H1 (cell line): ENCODE measurements at regions not wholly inside any gene's neighbourhood (a gene's known extent, or its start where the extent isn't known, plus 50 kb on each side); places are given as distances from the start of the nearest gene placed in this dataset.

Experiments used
- CTCF ChIA-PET: fragments of 300-600 bp; sonication (Branson Sonifier 250); formaldehyde crosslinking; loops from one replicate; lab custom pipeline; 2021; ENCODE audit not compliant: partially characterized antibody; lab: Charles Lee
- POLR2A ChIA-PET: fragments of 300-600 bp; sonication (Branson Sonifier 250); formaldehyde crosslinking; loops from one replicate; lab custom pipeline; 2021; ENCODE audit warnings: inconsistent platforms; ENCODE audit not compliant: partially characterized antibody; lab: Charles Lee
- DNase-seq, 2 experiments: peaks; one replicate each; pipeline versions ENCODE4 v3.0.0 to v3.0.0-alpha.2; 2010 to 2022; ENCODE audit warnings: low spot score in 2 of 2, low read depth in 1 of 2, mixed read lengths in 1 of 2
- FAIRE-seq: peaks from 2 replicates; lab custom pipeline; 2011; peaks lifted over from hg19 to GRCh38; lab: Jason Lieb, UNC
- H2AFZ ChIP-seq: 2 replicates; pipeline ENCODE4 v1.8.1; 2012; ENCODE audit warnings: low read length, inconsistent platforms
- H2AK5ac ChIP-seq: 2 replicates; pipeline ENCODE4 v1.6.1; 2013; ENCODE audit warnings: low read depth, low read length
- H2BK120ac ChIP-seq: replicated peaks from 2 replicates; pipeline ENCODE3; 2013; ENCODE audit warnings: low read depth, low read length, inconsistent platforms
- H2BK12ac ChIP-seq: 2 replicates; pipeline ENCODE4 v1.6.1; 2013; ENCODE audit warnings: low read depth, low read length
- H2BK15ac ChIP-seq: 2 replicates; pipeline ENCODE4 v1.6.1; 2013; ENCODE audit warnings: low read length
- H2BK20ac ChIP-seq: 2 replicates; pipeline ENCODE4 v1.6.1; 2013; ENCODE audit warnings: low read length
- H2BK5ac ChIP-seq: 2 replicates; pipeline ENCODE4 v1.6.1; 2013; ENCODE audit warnings: low read depth, low read length
- H3K14ac ChIP-seq: 2 replicates; pipeline ENCODE4 v1.6.1; 2013; ENCODE audit warnings: inconsistent platforms; ENCODE audit not compliant: insufficient read length
- H3K18ac ChIP-seq: 2 replicates; pipeline ENCODE4 v1.6.1; 2013; ENCODE audit warnings: low read length; ENCODE audit errors: extremely low read depth
- H3K23ac ChIP-seq: 2 replicates; pipeline ENCODE4 v1.6.1; 2013; ENCODE audit warnings: inconsistent platforms; ENCODE audit not compliant: insufficient read length
- H3K23me2 ChIP-seq: 2 replicates; pipeline ENCODE4 v1.6.1; 2013; ENCODE audit warnings: low read depth, low read length
- H3K27ac ChIP-seq: 2 replicates; pipeline ENCODE4 v1.6.1; 2011; ENCODE audit warnings: low read depth, low read length, inconsistent platforms
- H3K27me3 ChIP-seq, 4 experiments: replicated peaks in 1 of 4; 1 replicate in 1 of 4; 2 replicates in 3 of 4; pipeline versions ENCODE4 v1.6.1 to v1.8.1; 2011 to 2013; ENCODE audit warnings: low read length in 3 of 4, mild to moderate bottlenecking in 3 of 4, inconsistent platforms in 2 of 4, mixed read lengths in 2 of 4, moderate library complexity in 1 of 4; ENCODE audit not compliant: control insufficient read depth in 3 of 4, insufficient read depth in 3 of 4; ENCODE audit errors: extremely low read depth in 1 of 4
- H3K36me3 ChIP-seq, 4 experiments: 2 replicates each; pipeline versions ENCODE4 v1.6.1 to v1.8.1; 2011 to 2013; ENCODE audit warnings: mild to moderate bottlenecking in 4 of 4, low read length in 3 of 4, moderate library complexity in 2 of 4, control low read depth in 1 of 4, inconsistent platforms in 1 of 4; ENCODE audit not compliant: insufficient read depth in 4 of 4, control insufficient read depth in 2 of 4
- H3K4ac ChIP-seq: replicated peaks from 2 replicates; pipeline ENCODE3; 2013; ENCODE audit warnings: low read length, low read depth, mixed read lengths, inconsistent platforms; ENCODE audit not compliant: insufficient read length
- H3K4me1 ChIP-seq, 4 experiments: replicated peaks in 1 of 4; 1 replicate in 1 of 4; 2 replicates in 3 of 4; pipeline versions ENCODE4 v1.6.1 to v1.8.1; 2011 to 2013; ENCODE audit warnings: low read length in 3 of 4, inconsistent platforms in 2 of 4, mixed read lengths in 1 of 4; ENCODE audit not compliant: insufficient read depth in 4 of 4, control insufficient read depth in 3 of 4
- H3K4me2 ChIP-seq, 2 experiments: 2 replicates each; pipeline versions ENCODE4 v1.6.1 to v1.8.1; 2011 to 2013; ENCODE audit warnings: low read depth in 2 of 2, low read length in 2 of 2, control low read depth in 1 of 2, inconsistent platforms in 1 of 2, mild to moderate bottlenecking in 1 of 2; ENCODE audit not compliant: insufficient read depth in 1 of 2
- H3K4me3 ChIP-seq, 4 experiments: fragments of 200-600, 300-600 bp in 1 of 4; sonication (generic), shearing (Covaris generic), sonication (Bioruptor Twin) in 1 of 4; 2 replicates each; pipeline versions ENCODE4 v1.5.1 to v1.8.1; 2011 to 2016; ENCODE audit warnings: low read length in 4 of 4, low read depth in 3 of 4, control low read depth in 2 of 4, inconsistent platforms in 2 of 4, mild to moderate bottlenecking in 2 of 4, mixed read lengths in 1 of 4, moderate library complexity in 1 of 4; ENCODE audit not compliant: insufficient read depth in 2 of 4; ENCODE audit errors: extremely low read depth in 1 of 4
- H3K56ac ChIP-seq: replicated peaks from 2 replicates; pipeline ENCODE3; 2013; ENCODE audit warnings: low read depth, mild to moderate bottlenecking, mixed read lengths, low read length, inconsistent platforms; ENCODE audit not compliant: insufficient read length
- H3K79me1 ChIP-seq: 2 replicates; pipeline ENCODE4 v1.6.1; 2013; ENCODE audit warnings: low read depth, low read length, control low read depth
- H3K79me2 ChIP-seq, 2 experiments: 2 replicates each; pipeline versions ENCODE4 v1.6.1 to v1.8.1; 2012 to 2013; ENCODE audit warnings: low read length in 2 of 2, mild to moderate bottlenecking in 2 of 2, inconsistent platforms in 1 of 2; ENCODE audit not compliant: insufficient read depth in 2 of 2, control insufficient read depth in 1 of 2
- H3K9ac ChIP-seq, 4 experiments: replicated peaks in 1 of 4; 1 replicate in 1 of 4; 2 replicates in 3 of 4; pipeline versions ENCODE4 v1.6.1 to v1.8.1; 2011 to 2013; ENCODE audit warnings: low read depth in 3 of 4, low read length in 3 of 4, control low read depth in 2 of 4, mild to moderate bottlenecking in 2 of 4, moderate library complexity in 2 of 4, inconsistent platforms in 1 of 4; ENCODE audit errors: extremely low read depth in 1 of 4
- H3K9me3 ChIP-seq, 2 experiments: 2 replicates each; pipeline versions ENCODE4 v1.6.1 to v1.8.1; 2012 to 2013; ENCODE audit warnings: mild to moderate bottlenecking in 2 of 2, moderate library complexity in 2 of 2, control low read depth in 1 of 2, inconsistent platforms in 1 of 2, low read depth in 1 of 2, low read length in 1 of 2, mixed read lengths in 1 of 2; ENCODE audit not compliant: insufficient read depth in 2 of 2
- H4K20me1 ChIP-seq, 2 experiments: replicated peaks in 1 of 2; 2 replicates each; pipeline versions ENCODE3 to v1.8.1; 2011 to 2013; ENCODE audit warnings: inconsistent platforms in 2 of 2, low read length in 2 of 2, mild to moderate bottlenecking in 1 of 2; ENCODE audit not compliant: insufficient read depth in 2 of 2, control insufficient read depth in 1 of 2
- H4K5ac ChIP-seq: 2 replicates; pipeline ENCODE4 v1.6.1; 2013; ENCODE audit warnings: low read length, low read depth, mixed read lengths, inconsistent platforms; ENCODE audit not compliant: insufficient read length
- H4K8ac ChIP-seq: 2 replicates; pipeline ENCODE4 v1.8.0; 2013; ENCODE audit warnings: mild to moderate bottlenecking, moderate library complexity, low read length, inconsistent platforms; ENCODE audit not compliant: insufficient read depth; ENCODE audit errors: extremely low read depth
- H4K91ac ChIP-seq: replicated peaks from 2 replicates; pipeline ENCODE3; 2013; ENCODE audit warnings: low read length, mixed read lengths, inconsistent platforms; ENCODE audit not compliant: insufficient read length
- CBX8 ChIP-seq: fragments of 300-800, 300-1000 bp; sonication (generic); IDR thresholded peaks from 2 replicates; pipeline ENCODE4 v1.7.1; 2016; ENCODE audit warnings: low read depth, low read length, borderline replicate concordance
- EZH2 ChIP-seq: fragments of 200-600 bp; sonication (generic); IDR thresholded peaks from 2 replicates; pipeline ENCODE4 v1.7.1; 2012; ENCODE audit warnings: low read depth, mild to moderate bottlenecking, moderate library complexity, low read length, inconsistent platforms; ENCODE audit not compliant: severe bottlenecking
- RBBP5 ChIP-seq: IDR thresholded peaks from 2 replicates; pipeline ENCODE4 v1.7.1; 2012; ENCODE audit warnings: low read depth, mild to moderate bottlenecking, inconsistent platforms, low read length, moderate library complexity, borderline replicate concordance
- SUZ12 ChIP-seq: fragments of 200-600 bp; sonication (generic); IDR thresholded peaks from 2 replicates; pipeline ENCODE4 v1.6.1; 2012; ENCODE audit warnings: mild to moderate bottlenecking, inconsistent platforms, low read length, moderate library complexity, mixed read lengths
- TCF12 ChIP-seq: IDR thresholded peaks from 2 replicates; pipeline ENCODE4 v1.6.1; 2011; ENCODE audit warnings: low read depth, mild to moderate bottlenecking, low read length
- TEAD4 ChIP-seq: IDR thresholded peaks from 2 replicates; pipeline ENCODE4 v1.6.1; 2012; ENCODE audit warnings: low read depth, low read length, inconsistent platforms, mixed read lengths
- WGBS, 2 experiments: shearing (Covaris generic) in 1 of 2; methylation state at CpG; one replicate each; pipeline versions ENCODE4 v1.1.6 to v1.1.7; 2013 to 2015; ENCODE audit warnings: low lambda C conversion rate in 2 of 2, mixed read lengths in 2 of 2, inconsistent platforms in 1 of 2, low coverage in 1 of 2, missing lambda C conversion rate in 1 of 2; ENCODE audit not compliant: insufficient replicate concordance in 2 of 2, insufficient coverage in 1 of 2, insufficient read length in 1 of 2; ENCODE audit errors: extremely low coverage in 1 of 2, missing lambda C conversion rate in 1 of 2; 5-methylcytosine and 5-hydroxymethylcytosine counted together
- TF ChIP-seq, protein P1 (sequence below): IDR thresholded peaks from 2 replicates; pipeline ENCODE4 v1.6.1; 2011; ENCODE audit warnings: low read length, improper control_type of control experiment

DNA sequence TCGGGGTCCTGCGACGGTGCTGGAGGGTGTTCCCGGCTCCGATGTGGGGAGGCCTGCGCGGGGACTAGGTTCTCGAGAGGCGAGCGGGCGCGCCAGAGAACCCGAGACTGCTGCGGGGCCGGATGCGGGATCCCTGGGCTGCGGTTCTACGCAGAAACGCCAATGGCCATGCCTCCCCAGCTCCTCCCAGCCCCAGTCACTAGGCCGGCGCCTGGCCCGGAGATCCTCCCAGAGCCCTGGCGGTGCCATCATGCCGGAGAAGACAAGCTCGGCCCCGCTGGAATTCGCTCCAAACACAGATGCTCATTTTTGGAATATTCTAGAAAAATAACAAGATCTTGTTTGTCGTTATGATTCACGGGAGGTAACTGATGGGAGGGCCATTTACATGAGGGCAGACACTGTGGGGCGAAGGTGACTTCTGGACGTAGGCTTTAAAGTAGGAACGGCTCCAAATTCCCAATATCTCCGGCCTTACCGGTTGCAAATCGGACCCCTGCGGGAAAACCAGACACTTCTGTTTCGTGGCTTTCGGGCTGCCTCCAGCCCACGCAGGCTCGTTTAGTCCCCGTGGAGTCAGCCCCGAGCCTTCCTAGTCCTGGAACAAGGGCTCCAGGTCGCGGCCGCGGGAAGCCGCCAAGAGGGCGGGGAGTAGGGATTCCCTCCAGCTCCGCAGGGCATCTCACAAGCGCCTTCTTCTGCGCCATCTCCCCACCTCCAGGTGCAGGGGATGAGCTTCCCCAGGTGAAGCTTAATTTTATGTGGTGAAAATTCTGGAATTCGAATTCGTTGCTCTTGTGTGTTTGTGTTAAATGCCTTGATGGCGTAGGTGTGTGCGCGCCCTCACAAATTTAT, 74.8 kb upstream of the POLG start:
- TF ChIP-seq EZH2 (peak; percentile 85), TCF12 (0 out of 2 replicates have a peak, but pooled peaks have one; percentile 4), SUZ12 (peak; percentile 91), CBX8 (peak; percentile 54; the same call in 1 of the 2 replicates), TEAD4 (no peak), RBBP5 (no peak)
- TF ChIP-seq, protein P1, sequence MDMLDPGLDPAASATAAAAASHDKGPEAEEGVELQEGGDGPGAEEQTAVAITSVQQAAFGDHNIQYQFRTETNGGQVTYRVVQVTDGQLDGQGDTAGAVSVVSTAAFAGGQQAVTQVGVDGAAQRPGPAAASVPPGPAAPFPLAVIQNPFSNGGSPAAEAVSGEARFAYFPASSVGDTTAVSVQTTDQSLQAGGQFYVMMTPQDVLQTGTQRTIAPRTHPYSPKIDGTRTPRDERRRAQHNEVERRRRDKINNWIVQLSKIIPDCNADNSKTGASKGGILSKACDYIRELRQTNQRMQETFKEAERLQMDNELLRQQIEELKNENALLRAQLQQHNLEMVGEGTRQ = no peak
- Histone ChIP-seq H3K36me3 (no peaks in the 10 kb centered on the region; a peak in 1 of 8 replicates), H3K4ac (no peak overlapping the region), H2AK5ac (no peak overlapping the region), H4K8ac (no peak overlapping the region), H2BK120ac (no peak overlapping the region), H3K79me1 (no peaks in the 10 kb centered on the region), H4K20me1 (peaks cover 7 to 13% of the 10 kb centered on the region in 2 experiments), H3K27me3 (peaks cover 79 to 98% (median 98%) of the 10 kb centered on the region in 4 experiments), H3K23ac (no peak overlapping the region), H2BK5ac (no peak overlapping the region), H2BK12ac (no peak overlapping the region), H4K91ac (no peak overlapping the region), H3K4me1 (peaks cover 13 to 67% (median 41%) of the 10 kb centered on the region in 4 experiments), H3K27ac (no peak overlapping the region), H3K9ac (no peak overlapping the region), H3K56ac (no peak overlapping the region), H3K14ac (no peak overlapping the region), H2BK15ac (no peak overlapping the region), H2AFZ (no peak overlapping the region), H3K79me2 (no peaks in the 10 kb centered on the region), H3K4me2 (peak overlapping the region; percentile 61 to 63; a peak in 3 of 4 replicates), H4K5ac (no peak overlapping the region), H3K23me2 (peaks cover 3% of the 10 kb centered on the region; the same call in 1 of the 2 replicates), H3K18ac (no peak overlapping the region; the same call in 1 of the 2 replicates), H2BK20ac (no peak overlapping the region), H3K9me3 (no peaks in the 10 kb centered on the region; a peak in 1 of 4 replicates), H3K4me3 (peak overlapping the region in 1 of 4 experiments; percentile 40; a peak in 2 of 8 replicates)
- CTCF ChIA-PET = interaction anchor here (1.4 to 2.6 kb wide), 3 partner anchors 21 to 67 kb away, joined by 7 to 11 read pairs (median 7); no protein-coding TSS in a partner anchor
- POLR2A ChIA-PET = interaction anchor here (1.4 to 3.4 kb wide), 2 partner anchors 39 to 46 kb away, joined by 3 to 26 read pairs; no protein-coding TSS in a partner anchor
- no peak for DNase-seq
- 9% methylated on average over 52 of the region's 56 CpGs; no CpG with 5 or more reads in 1 of the 2 experiments for WGBS, 2 experiments
- FAIRE-seq = no peak
